A549 (cell line): ENCODE measurements at regions not wholly inside any gene's neighbourhood (a gene's known extent, or its start where the extent isn't known, plus 50 kb on each side); places are given as distances from the start of the nearest gene placed in this dataset.

Source experiments
- CTCF ChIP-seq: fragments of >200 bp; sonication (Bioruptor Twin); formaldehyde crosslinking; IDR thresholded peaks from 3 replicates; pipeline ENCODE4 v1.5.1; 2016
- FOXS1 ChIP-seq: fragments of 250-450 bp; sonication (Bioruptor Pico); IDR thresholded peaks from 2 replicates; pipeline ENCODE4 v1.5.0; 2020; ENCODE audit warnings: mild to moderate bottlenecking, moderate library complexity
- KDM1A ChIP-seq: fragments of 200-600 bp; sonication (generic); IDR thresholded peaks from 2 replicates; pipeline ENCODE4 v1.6.1; 2016; ENCODE audit warnings: low read depth, mild to moderate bottlenecking
- MAX ChIP-seq: IDR thresholded peaks from 2 replicates; pipeline ENCODE4 v1.6.1; 2012
- MYC ChIP-seq: IDR thresholded peaks from 2 replicates; pipeline ENCODE4 v1.6.1; 2012; ENCODE audit warnings: mild to moderate bottlenecking, inconsistent platforms, low read length, improper control_type of control experiment, borderline replicate concordance

GRCh38 chr13:104473936-104474335, 1407.7 kb upstream of the SLC10A2 start:
- TF ChIP-seq CTCF: no peak
- TF ChIP-seq MAX: no peak
- no peak for TF ChIP-seq FOXS1 (CRISPR knock-in tag)
- no peak for TF ChIP-seq KDM1A
- TF ChIP-seq MYC: no peak
